KMS-11 (cell line): ENCODE measurements at regions not wholly inside any gene's neighbourhood (a gene's known extent, or its start where the extent isn't known, plus 50 kb on each side); places are given as distances from the start of the nearest gene placed in this dataset.

ENCODE experiments used
- H2AFZ ChIP-seq: fragments of 200-600 bp; sonication (generic); 2 replicates; pipeline ENCODE4 v1.6.1; 2016; ENCODE audit warnings: antibody characterized with exemption, mixed run types, low read depth
- H3K27ac ChIP-seq: fragments of 200-600 bp; sonication (generic); 2 replicates; pipeline ENCODE4 v1.6.1; 2016; ENCODE audit warnings: mild to moderate bottlenecking, mixed run types
- H3K27me3 ChIP-seq: fragments of 200-600 bp; sonication (generic); 2 replicates; pipeline ENCODE4 v1.6.1; 2017; ENCODE audit warnings: mild to moderate bottlenecking, low read depth, mixed run types, moderate library complexity; ENCODE audit not compliant: insufficient read depth
- H3K36me3 ChIP-seq: fragments of 200-600 bp; sonication (generic); 2 replicates; pipeline ENCODE4 v1.6.1; 2017; ENCODE audit warnings: mild to moderate bottlenecking, mixed run types; ENCODE audit not compliant: insufficient read depth
- H3K4me1 ChIP-seq: fragments of 200-600 bp; sonication (generic); 2 replicates; pipeline ENCODE4 v1.6.1; 2016; ENCODE audit warnings: mild to moderate bottlenecking, low read depth, mixed run types; ENCODE audit not compliant: poor library complexity, severe bottlenecking
- H3K4me2 ChIP-seq: fragments of 200-600 bp; sonication (generic); 2 replicates; pipeline ENCODE4 v1.7.0; 2016; ENCODE audit warnings: mild to moderate bottlenecking, mixed run types
- H3K4me3 ChIP-seq: fragments of 200-600 bp; sonication (generic); IDR thresholded peaks from 2 replicates; pipeline ENCODE4 v1.6.1; 2017; ENCODE audit warnings: low read depth, low read length, mixed read lengths; ENCODE audit not compliant: insufficient read depth
- H3K79me2 ChIP-seq: fragments of 200-600 bp; sonication (generic); 2 replicates; pipeline ENCODE4 v1.6.1; 2016; ENCODE audit warnings: low read depth, mixed run types; ENCODE audit not compliant: insufficient read depth
- H3K9ac ChIP-seq: fragments of 200-600 bp; sonication (generic); 2 replicates; pipeline ENCODE4 v1.6.1; 2016; ENCODE audit warnings: mild to moderate bottlenecking, mixed run types
- H4K20me1 ChIP-seq: fragments of 200-600 bp; sonication (generic); 2 replicates; pipeline ENCODE4 v1.6.1; 2016; ENCODE audit warnings: mild to moderate bottlenecking, mixed run types; ENCODE audit not compliant: insufficient read depth
- CTCF ChIP-seq: fragments of 200-600 bp; sonication (generic); conservative IDR thresholded peaks from 2 replicates; pipeline ENCODE4 v1.6.1; 2017; ENCODE audit warnings: low read depth, mild to moderate bottlenecking, antibody characterized with exemption, low read length, moderate library complexity, mixed read lengths

- TF ChIP-seq CTCF, result no peak
- Histone ChIP-seq H3K4me1 (peaks cover 2% of the 10 kb centered on the region), H3K27me3 (no peaks in the 10 kb centered on the region), H3K9ac (no peak overlapping the region), H3K4me2 (no peak overlapping the region), H4K20me1 (no peaks in the 10 kb centered on the region), H2AFZ (no peak overlapping the region), H3K4me3 (no peak overlapping the region), H3K79me2 (no peaks in the 10 kb centered on the region), H3K27ac (no peak overlapping the region), H3K36me3 (no peaks in the 10 kb centered on the region)
Measured at GRCh38 chr6:11392778-11393507, 144.6 kb upstream of the TMEM170B start.

- no peaks in the 10 kb centered on the region for H3K36me3 ChIP-seq
- no peak overlapping the region for H2AFZ ChIP-seq
- no peaks in the 10 kb centered on the region for H3K27me3 ChIP-seq
- H3K9ac ChIP-seq, result no peak overlapping the region
- H3K79me2 ChIP-seq, result no peaks in the 10 kb centered on the region
- no peak overlapping the region for H3K4me3 ChIP-seq
- peaks cover 9% of the 10 kb centered on the region for H3K4me1 ChIP-seq
- no peaks in the 10 kb centered on the region for H4K20me1 ChIP-seq
- TF ChIP-seq CTCF, result no peak
- no peak overlapping the region for H3K4me2 ChIP-seq
- no peak overlapping the region for H3K27ac ChIP-seq
Measured at GRCh38 chr6:11391934-11392777, 145.4 kb upstream of the TMEM170B start.

GRCh38 chr6:11389977-11390376 lies 147.6 kb upstream of the TMEM170B start:
- Histone ChIP-seq H3K4me3 (no peak overlapping the region), H3K36me3 (no peaks in the 10 kb centered on the region), H4K20me1 (no peaks in the 10 kb centered on the region), H3K27me3 (no peaks in the 10 kb centered on the region), H3K4me2 (no peak overlapping the region), H3K79me2 (no peaks in the 10 kb centered on the region), H2AFZ (no peak overlapping the region), H3K4me1 (peaks cover 30% of the 10 kb centered on the region), H3K9ac (no peak overlapping the region), H3K27ac (no peak overlapping the region)
- no peak for TF ChIP-seq CTCF

GRCh38 chr6:11388983-11389944 lies 148.3 kb upstream of the TMEM170B start:
- H3K27me3 ChIP-seq, result no peaks in the 10 kb centered on the region
- H4K20me1 ChIP-seq, result no peaks in the 10 kb centered on the region
- H3K4me1 ChIP-seq, result peaks cover 37% of the 10 kb centered on the region
- H3K4me3 ChIP-seq, result no peak overlapping the region
- no peak for TF ChIP-seq CTCF
- H3K4me2 ChIP-seq, result no peak overlapping the region
- H3K79me2 ChIP-seq, result no peaks in the 10 kb centered on the region
- H3K27ac ChIP-seq, result no peak overlapping the region
- H3K9ac ChIP-seq, result no peak overlapping the region
- no peak overlapping the region for H2AFZ ChIP-seq
- no peaks in the 10 kb centered on the region for H3K36me3 ChIP-seq
